Prostate gland (tissue), 2 donors: ENCODE measurements at regions not wholly inside any gene's neighbourhood (a gene's known extent, or its start where the extent isn't known, plus 50 kb on each side); places are given as distances from the start of the nearest gene placed in this dataset.

ENCODE experiments used
- DNase-seq: peaks from one replicate; pipeline ENCODE4 v3.0.0-alpha.2; 2019; ENCODE audit warnings: low spot score
- H3K27ac ChIP-seq, 2 donors: fragments of 200-600 bp; sonication (generic); 2 replicates each; pipeline ENCODE4 v1.5.1; 2017 to 2019
- H3K27me3 ChIP-seq: fragments of 200-600 bp; sonication (generic); replicated peaks from 2 replicates; pipeline ENCODE4 v1.5.1; 2019; ENCODE audit not compliant: insufficient read depth
- H3K36me3 ChIP-seq, 2 donors: fragments of 200-600 bp; sonication (generic); 1 replicate in 1 of 2; 2 replicates in 1 of 2; pipeline versions ENCODE4 v1.5.1 to v1.8.1; 2017 to 2019
- H3K4me1 ChIP-seq: fragments of 200-600 bp; sonication (generic); replicated peaks from 2 replicates; pipeline ENCODE4 v1.5.1; 2019
- H3K4me3 ChIP-seq, 2 donors: fragments of 200-600 bp; sonication (generic); 2 replicates each; pipeline ENCODE4 v1.5.1; 2017 to 2019
- H3K9me3 ChIP-seq: fragments of 200-600 bp; sonication (generic); 2 replicates; pipeline ENCODE4 v1.5.1; 2017
- CTCF ChIP-seq, 4 experiments: fragments of 200-600 bp in 2 of 4; fragments of 450-650 bp in 2 of 4; sonication (generic) in 2 of 4; IDR thresholded peaks; 1 replicate in 3 of 4; 2 replicates in 1 of 4; pipeline ENCODE4 v1.5.1; 2016 to 2019; ENCODE audit warnings: antibody characterized with exemption in 4 of 4, mild to moderate bottlenecking in 2 of 4, moderate library complexity in 2 of 4
- POLR2A ChIP-seq: fragments of 450-650 bp; IDR thresholded peaks from one replicate; pipeline ENCODE4 v1.6.1; 2016; ENCODE audit warnings: antibody characterized with exemption, mild to moderate bottlenecking
- POLR2AphosphoS5 ChIP-seq: sonication (generic); formaldehyde crosslinking; IDR thresholded peaks from one replicate; pipeline ENCODE4 v1.6.1; 2017; ENCODE audit warnings: antibody characterized with exemption
- whole genome bisulfite sequencing: methylation state at CpG from one replicate; pipeline ENCODE4 v1.1.5; 2018; 5-methylcytosine and 5-hydroxymethylcytosine counted together
- intact Hi-C: fragments of 100-400 bp; cut with DNase I; formaldehyde crosslinking; loops from one replicate; pipeline ENCODE4 v1.14.2; 2022

DNA sequence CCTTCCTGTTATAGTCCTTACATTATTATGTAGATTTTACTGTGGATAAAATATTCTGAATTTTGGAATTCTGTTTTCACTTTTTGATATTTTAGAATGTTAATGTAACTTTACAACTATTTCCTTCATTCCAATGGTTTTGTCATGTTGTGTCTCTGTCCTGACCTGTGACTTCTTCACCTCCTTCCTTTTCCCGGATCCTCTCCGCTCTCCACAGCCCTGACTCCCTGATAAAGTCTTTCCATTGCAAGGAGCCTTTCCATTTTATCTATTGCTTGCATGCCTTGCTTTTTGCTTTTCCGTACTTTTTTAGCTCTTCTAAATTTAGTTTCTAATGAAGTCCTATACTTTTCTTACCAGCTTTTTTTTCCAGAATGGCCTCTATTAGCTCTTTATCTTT is 117.6 kb upstream of the ARRDC3 start:
- H3K4me3 ChIP-seq: no peak overlapping the region
- WGBS: 35% methylated on average over 3 of the region's 3 CpGs
- H3K27me3 ChIP-seq: no peaks in the 10 kb centered on the region
- no peak for DNase-seq
- no peaks in the 10 kb centered on the region for H3K4me1 ChIP-seq
- TF ChIP-seq POLR2AphosphoS5 (no peak), POLR2A (no peak), CTCF (IDR thresholded peaks at IDR 0.05) (no peak)
- H3K9me3 ChIP-seq: no peaks in the 10 kb centered on the region
- no peaks in the 10 kb centered on the region for H3K36me3 ChIP-seq
- intact Hi-C loops: no loop called here
- H3K27ac ChIP-seq: no peak overlapping the region

- intact Hi-C loops: no loop called here
- TF ChIP-seq POLR2AphosphoS5 (no peak), POLR2A (no peak), CTCF (IDR thresholded peaks at IDR 0.05) (peak; percentile 37 to 56 (median 53))
- no peak overlapping the region for H3K27ac ChIP-seq
- H3K4me3 ChIP-seq: no peak overlapping the region
- WGBS: 1% methylated on average over 2 of the region's 2 CpGs
- H3K36me3 ChIP-seq: no peaks in the 10 kb centered on the region
- DNase-seq: no peak
- no peaks in the 10 kb centered on the region for H3K9me3 ChIP-seq
- H3K4me1 ChIP-seq: no peaks in the 10 kb centered on the region
- H3K27me3 ChIP-seq: no peaks in the 10 kb centered on the region
Observed at GRCh38 chr5:91499943-91500531, 116.9 kb upstream of the ARRDC3 start.

- intact Hi-C loops: no loop called here
- 58% methylated on average over 2 of the region's 2 CpGs for WGBS
- Histone ChIP-seq H3K4me1 (no peaks in the 10 kb centered on the region), H3K27me3 (no peaks in the 10 kb centered on the region), H3K36me3 (no peaks in the 10 kb centered on the region), H3K27ac (no peak overlapping the region), H3K9me3 (no peaks in the 10 kb centered on the region), H3K4me3 (no peak overlapping the region)
- DNase-seq: no peak
- TF ChIP-seq POLR2AphosphoS5: no peak
- TF ChIP-seq CTCF (IDR thresholded peaks at IDR 0.05): no peak
- no peak for TF ChIP-seq POLR2A
Observed at GRCh38 chr5:91495699-91496098, 112.6 kb upstream of the ARRDC3 start.

GRCh38 chr5:91494447-91494996 is 111.4 kb upstream of the ARRDC3 start:
- Histone ChIP-seq H3K27ac (no peak overlapping the region), H3K4me1 (no peaks in the 10 kb centered on the region), H3K36me3 (no peaks in the 10 kb centered on the region), H3K4me3 (no peak overlapping the region), H3K27me3 (no peaks in the 10 kb centered on the region), H3K9me3 (no peaks in the 10 kb centered on the region)
- DNase-seq: no peak
- TF ChIP-seq POLR2A: no peak
- no peak for TF ChIP-seq POLR2AphosphoS5
- no peak for TF ChIP-seq CTCF (IDR thresholded peaks at IDR 0.05)
- intact Hi-C loops: no loop called here
- WGBS: 85% methylated on average over 4 of the region's 4 CpGs

GRCh38 chr5:91493086-91493485 is 110.0 kb upstream of the ARRDC3 start:
- Histone ChIP-seq H3K27me3 (no peaks in the 10 kb centered on the region), H3K4me3 (no peak overlapping the region), H3K27ac (no peak overlapping the region), H3K9me3 (no peaks in the 10 kb centered on the region), H3K4me1 (no peaks in the 10 kb centered on the region), H3K36me3 (no peaks in the 10 kb centered on the region)
- WGBS: 58% methylated on average over 1 of the region's 1 CpG
- intact Hi-C loops: no loop called here
- DNase-seq: no peak
- TF ChIP-seq POLR2A (no peak), CTCF (IDR thresholded peaks at IDR 0.05) (no peak), POLR2AphosphoS5 (no peak)
